ENCODE measurements at regions not wholly inside any gene's neighbourhood (a gene's known extent, or its start where the extent isn't known, plus 50 kb on each side); places are given as distances from the start of the nearest gene placed in this dataset.

DNA sequence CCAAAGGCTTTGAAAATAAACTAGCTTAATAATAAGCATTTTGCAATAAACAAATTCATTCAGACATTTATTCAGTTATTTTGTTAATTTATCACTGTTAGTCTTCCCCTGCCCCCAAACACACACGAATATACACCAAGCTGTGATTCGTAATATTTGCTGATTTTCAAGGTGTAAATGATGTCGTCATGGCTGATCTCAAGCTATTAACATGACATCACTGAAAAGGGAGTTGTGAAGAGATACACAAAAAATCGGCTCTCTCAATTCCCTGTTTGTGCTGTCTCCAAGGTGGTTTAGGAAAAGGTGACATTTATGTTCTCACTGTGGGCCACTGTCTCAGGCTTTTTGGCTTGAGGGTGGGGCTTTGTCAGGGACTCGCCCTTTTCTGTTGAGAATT is 413.3 kb downstream of the CDH9 start:
- TF ChIP-seq EP300 (IDR thresholded peaks at IDR 0.05; ENCODE audit: low read depth) (no peak), POLR2A (IDR thresholded peaks at IDR 0.05) (no peak), POLR2AphosphoS5 (IDR thresholded peaks at IDR 0.05) (no peak)
- TF ChIP-seq, protein P1, sequence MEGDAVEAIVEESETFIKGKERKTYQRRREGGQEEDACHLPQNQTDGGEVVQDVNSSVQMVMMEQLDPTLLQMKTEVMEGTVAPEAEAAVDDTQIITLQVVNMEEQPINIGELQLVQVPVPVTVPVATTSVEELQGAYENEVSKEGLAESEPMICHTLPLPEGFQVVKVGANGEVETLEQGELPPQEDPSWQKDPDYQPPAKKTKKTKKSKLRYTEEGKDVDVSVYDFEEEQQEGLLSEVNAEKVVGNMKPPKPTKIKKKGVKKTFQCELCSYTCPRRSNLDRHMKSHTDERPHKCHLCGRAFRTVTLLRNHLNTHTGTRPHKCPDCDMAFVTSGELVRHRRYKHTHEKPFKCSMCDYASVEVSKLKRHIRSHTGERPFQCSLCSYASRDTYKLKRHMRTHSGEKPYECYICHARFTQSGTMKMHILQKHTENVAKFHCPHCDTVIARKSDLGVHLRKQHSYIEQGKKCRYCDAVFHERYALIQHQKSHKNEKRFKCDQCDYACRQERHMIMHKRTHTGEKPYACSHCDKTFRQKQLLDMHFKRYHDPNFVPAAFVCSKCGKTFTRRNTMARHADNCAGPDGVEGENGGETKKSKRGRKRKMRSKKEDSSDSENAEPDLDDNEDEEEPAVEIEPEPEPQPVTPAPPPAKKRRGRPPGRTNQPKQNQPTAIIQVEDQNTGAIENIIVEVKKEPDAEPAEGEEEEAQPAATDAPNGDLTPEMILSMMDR (IDR thresholded peaks at IDR 0.05): no peak
- in situ Hi-C loops (cut with MboI; ENCODE audit: low pct_ligation_motif_present in 1 of 4, low pct_unique_long_range_greater_than_20kb in 1 of 4, low sequenced_read_pairs in 3 of 4) (no loop called here), intact Hi-C loops (cut with DNase I; ENCODE audit: low total_unique reads) (no loop called here)
- Histone ChIP-seq H3K9me3 (peaks cover 0 to 4% of the 10 kb centered on the region in 2 donors), H3K4me1 (no peaks in the 10 kb centered on the region), H3K27ac (no peak overlapping the region), H3K4me3 (no peak overlapping the region), H3K27me3 (no peaks in the 10 kb centered on the region), H3K36me3 (no peaks in the 10 kb centered on the region)
- WGBS, 2 donors (ENCODE audit: low coverage in 1 of 2): 58 to 70% methylated on average over 5 of the region's 5 CpGs
- no peak for DNase-seq

DNA sequence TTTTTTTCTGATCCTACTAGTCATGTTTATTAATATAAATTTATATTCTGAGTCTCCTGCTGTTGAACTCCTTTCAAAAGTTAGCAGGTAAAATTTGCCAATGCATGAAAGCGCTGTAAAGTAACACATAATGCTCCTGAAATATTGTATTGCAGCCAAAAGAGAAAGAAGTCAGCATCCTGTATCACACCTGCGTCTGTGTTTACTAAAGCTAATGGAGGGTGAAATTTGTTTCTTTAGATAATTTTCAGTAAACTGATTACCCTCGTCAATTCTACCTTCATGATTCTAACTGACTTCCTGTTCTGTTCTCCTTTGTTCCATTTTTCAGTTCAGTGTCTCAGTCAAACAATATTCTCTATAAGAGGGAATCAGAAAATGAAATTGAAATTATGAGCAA is 415.4 kb downstream of the CDH9 start:
- in situ Hi-C loops (cut with MboI; ENCODE audit: low pct_ligation_motif_present in 1 of 4, low pct_unique_long_range_greater_than_20kb in 1 of 4, low sequenced_read_pairs in 3 of 4) (no loop called here), intact Hi-C loops (cut with DNase I; ENCODE audit: low total_unique reads) (no loop called here)
- WGBS, 2 donors (ENCODE audit: low coverage in 1 of 2): 48 to 57% methylated on average over 3 of the region's 3 CpGs
- Histone ChIP-seq H3K4me1 (no peaks in the 10 kb centered on the region), H3K9me3 (peaks cover 0 to 8% of the 10 kb centered on the region in 2 donors), H3K27ac (no peak overlapping the region), H3K4me3 (no peak overlapping the region), H3K27me3 (no peaks in the 10 kb centered on the region), H3K36me3 (no peaks in the 10 kb centered on the region)
- TF ChIP-seq POLR2AphosphoS5 (IDR thresholded peaks at IDR 0.05): no peak
- TF ChIP-seq EP300 (IDR thresholded peaks at IDR 0.05; ENCODE audit: low read depth): no peak
- no peak for TF ChIP-seq POLR2A (IDR thresholded peaks at IDR 0.05)
- TF ChIP-seq, protein P1 (IDR thresholded peaks at IDR 0.05): no peak
- no peak for DNase-seq

DNA sequence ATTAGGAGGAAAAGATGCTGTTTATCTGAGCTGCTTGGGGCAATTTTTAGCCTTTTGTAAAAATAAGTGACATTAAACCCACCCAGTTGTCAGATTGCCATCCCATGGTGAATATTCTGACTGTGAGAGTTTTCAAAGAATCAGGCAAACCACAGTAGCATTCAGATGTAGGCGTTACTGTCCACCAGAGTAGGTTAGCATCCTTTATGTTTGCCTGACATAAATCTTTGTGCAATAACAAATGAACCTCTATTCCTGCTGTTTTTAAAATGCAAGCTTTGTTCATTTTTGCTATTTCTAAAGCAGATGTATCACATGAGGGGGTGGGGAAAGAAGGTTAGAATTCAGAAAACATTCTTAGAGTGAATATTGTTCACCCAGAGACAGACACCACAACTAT is 427.8 kb downstream of the CDH9 start:
- no peak overlapping the region for H3K27ac ChIP-seq
- no peak for DNase-seq
- no peaks in the 10 kb centered on the region for H3K27me3 ChIP-seq
- H3K9me3 ChIP-seq: no peaks in the 10 kb centered on the region
- TF ChIP-seq POLR2AphosphoS5 (IDR thresholded peaks at IDR 0.05) (no peak), EP300 (IDR thresholded peaks at IDR 0.05; ENCODE audit: low read depth) (no peak)
- no peak overlapping the region for H3K4me3 ChIP-seq
- WGBS, 2 donors (ENCODE audit: low coverage in 1 of 2): 57 to 74% methylated on average over 1 of the region's 1 CpG
- in situ Hi-C loops (cut with MboI; ENCODE audit: low pct_ligation_motif_present in 1 of 4, low pct_unique_long_range_greater_than_20kb in 1 of 4, low sequenced_read_pairs in 3 of 4) (no loop called here), intact Hi-C loops (cut with DNase I; ENCODE audit: low total_unique reads) (no loop called here)
- no peaks in the 10 kb centered on the region for H3K4me1 ChIP-seq
- H3K36me3 ChIP-seq: no peaks in the 10 kb centered on the region

DNA sequence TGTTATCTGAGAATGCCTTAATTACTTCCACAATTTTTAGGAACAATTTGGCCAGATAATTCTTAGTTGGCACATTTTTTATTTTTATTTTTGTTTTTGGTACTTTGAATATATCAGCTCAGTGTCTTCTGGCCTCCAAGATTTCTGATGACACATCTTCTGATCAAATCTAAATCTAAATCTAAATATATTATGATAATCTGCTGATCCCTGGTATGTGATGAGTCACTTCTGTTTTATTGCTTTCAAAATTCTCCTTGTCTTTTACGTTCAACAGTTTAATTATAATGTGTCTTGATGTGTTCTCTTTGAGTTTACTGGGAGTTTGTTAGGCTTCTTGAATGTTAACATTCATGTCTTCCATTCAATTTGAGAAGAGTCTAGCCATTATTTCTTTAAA is 436.8 kb downstream of the CDH9 start:
- DNase-seq: no peak
- H3K9me3 ChIP-seq: peaks cover 0 to 5% of the 10 kb centered on the region in 2 donors
- no peaks in the 10 kb centered on the region for H3K27me3 ChIP-seq
- no peaks in the 10 kb centered on the region for H3K4me1 ChIP-seq
- H3K36me3 ChIP-seq: no peaks in the 10 kb centered on the region
- in situ Hi-C loops (cut with MboI; ENCODE audit: low pct_ligation_motif_present in 1 of 4, low pct_unique_long_range_greater_than_20kb in 1 of 4, low sequenced_read_pairs in 3 of 4) (no loop called here), intact Hi-C loops (cut with DNase I; ENCODE audit: low total_unique reads) (no loop called here)
- TF ChIP-seq POLR2A (IDR thresholded peaks at IDR 0.05) (no peak), EP300 (IDR thresholded peaks at IDR 0.05; ENCODE audit: low read depth) (no peak), POLR2AphosphoS5 (IDR thresholded peaks at IDR 0.05) (no peak)
- TF ChIP-seq, protein P1 (IDR thresholded peaks at IDR 0.05): no peak
- no peak overlapping the region for H3K27ac ChIP-seq
- H3K4me3 ChIP-seq: no peak overlapping the region
- 43 to 61% methylated on average over 1 of the region's 1 CpG for WGBS, 2 donors (ENCODE audit: low coverage in 1 of 2)

DNA sequence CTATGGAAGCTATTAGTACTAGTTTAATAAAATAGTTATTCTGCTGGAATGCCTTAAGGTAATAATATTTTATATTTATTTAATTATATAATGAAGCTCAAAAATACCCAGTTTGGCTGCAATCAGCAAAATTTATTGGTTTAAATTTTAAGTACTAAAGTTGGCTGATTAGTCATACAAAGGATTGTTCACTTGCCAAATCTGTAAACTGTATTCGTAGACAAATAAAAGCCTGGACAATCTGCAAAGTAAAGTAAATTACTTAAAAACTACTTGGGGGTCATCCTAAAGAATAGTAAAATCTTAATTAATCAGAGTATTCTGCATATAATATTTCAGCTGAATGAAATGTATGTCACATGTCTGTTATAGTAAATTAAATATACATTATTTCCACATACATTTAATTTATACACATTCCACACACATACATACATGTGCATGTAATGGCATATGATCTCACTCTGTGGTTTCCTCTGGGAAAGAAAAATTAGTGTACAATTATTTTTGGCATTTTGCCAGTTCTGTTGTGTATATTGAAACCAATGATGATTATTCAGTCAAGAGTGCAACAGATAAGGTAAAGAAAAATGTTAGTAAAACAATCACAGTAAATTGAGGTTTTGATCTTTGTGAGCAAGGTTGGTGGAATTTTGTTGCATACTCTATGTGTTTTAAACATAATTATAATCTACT is 455.9 kb downstream of the CDH9 start:
- H3K36me3 ChIP-seq: no peaks in the 10 kb centered on the region
- DNase-seq: no peak
- H3K27ac ChIP-seq: no peak overlapping the region
- H3K9me3 ChIP-seq: no peaks in the 10 kb centered on the region
- intact Hi-C loops (cut with DNase I; ENCODE audit: low total_unique reads): loop anchor here (10.0 kb wide), 1 partner anchor 572 kb away; no protein-coding TSS in a partner anchor
- TF ChIP-seq, protein P1 (IDR thresholded peaks at IDR 0.05): no peak
- no peak for TF ChIP-seq EP300 (IDR thresholded peaks at IDR 0.05; ENCODE audit: low read depth)
- TF ChIP-seq POLR2A (IDR thresholded peaks at IDR 0.05): no peak
- no peak for TF ChIP-seq POLR2AphosphoS5 (IDR thresholded peaks at IDR 0.05)
- 76 to 78% methylated on average over 1 of the region's 1 CpG for WGBS, 2 donors (ENCODE audit: low coverage in 1 of 2)
- no peaks in the 10 kb centered on the region for H3K27me3 ChIP-seq
- no peaks in the 10 kb centered on the region for H3K4me1 ChIP-seq
- in situ Hi-C loops (cut with MboI; ENCODE audit: low pct_ligation_motif_present in 1 of 4, low pct_unique_long_range_greater_than_20kb in 1 of 4, low sequenced_read_pairs in 3 of 4): no loop called here
- no peak overlapping the region for H3K4me3 ChIP-seq
